Chondrocyte (in vitro differentiated cells): ENCODE measurements at regions not wholly inside any gene's neighbourhood (a gene's known extent, or its start where the extent isn't known, plus 50 kb on each side); places are given as distances from the start of the nearest gene placed in this dataset.
"Not testable (repeated sequence)": the region's sequence is repeated elsewhere in the genome, so short reads cannot be mapped to it uniquely, and the experiment has no call there.

Experiments used
- DNase-seq: peaks from one replicate; pipeline ENCODE4 v3.0.0; 2021; ENCODE audit warnings: mixed read lengths, low spot score
- H3K27ac Mint-ChIP-seq: one replicate; pipeline ENCODE4 v1.8.0; 2021; ENCODE audit warnings: mild to moderate bottlenecking, moderate library complexity, mixed read lengths; ENCODE audit not compliant: unreplicated experiment
- H3K27me3 Mint-ChIP-seq: 2 replicates; pipeline ENCODE4 v1.8.0; 2021; ENCODE audit warnings: low read depth, mixed read lengths
- H3K36me3 Mint-ChIP-seq: 2 replicates; pipeline ENCODE4 v1.8.0; 2021; ENCODE audit warnings: low read depth, mixed read lengths
- H3K4me1 Mint-ChIP-seq: 2 replicates; pipeline ENCODE4 v1.8.0; 2021; ENCODE audit warnings: low read depth, mild to moderate bottlenecking, mixed read lengths
- H3K4me3 Mint-ChIP-seq: one replicate; pipeline ENCODE4 v1.8.0; 2021; ENCODE audit warnings: mild to moderate bottlenecking, moderate library complexity, mixed read lengths; ENCODE audit not compliant: unreplicated experiment
- H3K9me3 Mint-ChIP-seq: 2 replicates; pipeline ENCODE4 v1.8.0; 2021; ENCODE audit warnings: low read depth, mixed read lengths
- TF ChIP-seq, protein P1 (sequence below): fragments of 200-600 bp; sonication (generic); IDR thresholded peaks from 2 replicates; pipeline ENCODE4 v1.5.0; 2021; ENCODE audit warnings: antibody characterized with exemption, mild to moderate bottlenecking, moderate library complexity

- Mint-ChIP-seq H3K27me3 (no peaks in the 10 kb centered on the region), H3K9me3 (no peaks in the 10 kb centered on the region), H3K4me1 (no peaks in the 10 kb centered on the region), H3K27ac (no peak overlapping the region), H3K36me3 (no peaks in the 10 kb centered on the region), H3K4me3 (no peak overlapping the region)
- TF ChIP-seq, protein P1, sequence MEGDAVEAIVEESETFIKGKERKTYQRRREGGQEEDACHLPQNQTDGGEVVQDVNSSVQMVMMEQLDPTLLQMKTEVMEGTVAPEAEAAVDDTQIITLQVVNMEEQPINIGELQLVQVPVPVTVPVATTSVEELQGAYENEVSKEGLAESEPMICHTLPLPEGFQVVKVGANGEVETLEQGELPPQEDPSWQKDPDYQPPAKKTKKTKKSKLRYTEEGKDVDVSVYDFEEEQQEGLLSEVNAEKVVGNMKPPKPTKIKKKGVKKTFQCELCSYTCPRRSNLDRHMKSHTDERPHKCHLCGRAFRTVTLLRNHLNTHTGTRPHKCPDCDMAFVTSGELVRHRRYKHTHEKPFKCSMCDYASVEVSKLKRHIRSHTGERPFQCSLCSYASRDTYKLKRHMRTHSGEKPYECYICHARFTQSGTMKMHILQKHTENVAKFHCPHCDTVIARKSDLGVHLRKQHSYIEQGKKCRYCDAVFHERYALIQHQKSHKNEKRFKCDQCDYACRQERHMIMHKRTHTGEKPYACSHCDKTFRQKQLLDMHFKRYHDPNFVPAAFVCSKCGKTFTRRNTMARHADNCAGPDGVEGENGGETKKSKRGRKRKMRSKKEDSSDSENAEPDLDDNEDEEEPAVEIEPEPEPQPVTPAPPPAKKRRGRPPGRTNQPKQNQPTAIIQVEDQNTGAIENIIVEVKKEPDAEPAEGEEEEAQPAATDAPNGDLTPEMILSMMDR, result no peak
- no peak for DNase-seq
Observed at GRCh38 chr4:59457576-59457975, 1742.5 kb upstream of the ADGRL3 start.

- no peaks in the 10 kb centered on the region for H3K4me1 Mint-ChIP-seq
- H3K4me3 Mint-ChIP-seq, result no peak overlapping the region
- peaks cover 2% of the 10 kb centered on the region for H3K36me3 Mint-ChIP-seq
- no peak overlapping the region for H3K27ac Mint-ChIP-seq
- H3K27me3 Mint-ChIP-seq, result peaks cover 7% of the 10 kb centered on the region
- TF ChIP-seq, protein P1, result no peak
- no peak for DNase-seq
- H3K9me3 Mint-ChIP-seq, result peaks cover 30% of the 10 kb centered on the region
Observed at GRCh38 chr4:59484944-59485343, 1715.2 kb upstream of the ADGRL3 start.

GRCh38 chr4:59500103-59500502 lies 1700.0 kb upstream of the ADGRL3 start:
- H3K27ac Mint-ChIP-seq, result no peak overlapping the region
- TF ChIP-seq, protein P1, result no peak
- no peaks in the 10 kb centered on the region for H3K36me3 Mint-ChIP-seq
- H3K4me1 Mint-ChIP-seq, result no peaks in the 10 kb centered on the region
- H3K9me3 Mint-ChIP-seq, result peaks cover 2% of the 10 kb centered on the region
- no peak for DNase-seq
- no peak overlapping the region for H3K4me3 Mint-ChIP-seq
- H3K27me3 Mint-ChIP-seq, result no peaks in the 10 kb centered on the region

DNA sequence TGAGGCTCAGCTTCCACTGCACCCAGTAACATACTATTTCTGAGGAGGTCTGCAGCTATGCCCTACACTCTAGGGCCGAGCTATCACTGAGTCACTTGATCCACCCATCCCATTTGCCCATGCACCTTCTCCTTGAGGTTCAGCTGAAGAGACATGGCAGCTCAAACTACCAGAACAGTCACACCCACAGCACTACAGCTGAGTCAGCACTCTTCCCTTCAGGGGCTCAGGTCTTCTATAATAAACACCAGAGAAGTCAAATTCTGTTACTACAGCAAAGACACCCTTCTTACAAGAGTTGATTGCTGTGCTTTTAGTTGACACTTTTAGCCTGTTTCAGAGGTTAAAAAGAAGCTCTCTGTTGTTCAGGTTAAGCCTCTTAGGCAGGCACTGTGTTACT lies 1696.4 kb upstream of the ADGRL3 start:
- H3K27ac Mint-ChIP-seq, result no peak overlapping the region
- no peaks in the 10 kb centered on the region for H3K27me3 Mint-ChIP-seq
- no peaks in the 10 kb centered on the region for H3K36me3 Mint-ChIP-seq

DNA sequence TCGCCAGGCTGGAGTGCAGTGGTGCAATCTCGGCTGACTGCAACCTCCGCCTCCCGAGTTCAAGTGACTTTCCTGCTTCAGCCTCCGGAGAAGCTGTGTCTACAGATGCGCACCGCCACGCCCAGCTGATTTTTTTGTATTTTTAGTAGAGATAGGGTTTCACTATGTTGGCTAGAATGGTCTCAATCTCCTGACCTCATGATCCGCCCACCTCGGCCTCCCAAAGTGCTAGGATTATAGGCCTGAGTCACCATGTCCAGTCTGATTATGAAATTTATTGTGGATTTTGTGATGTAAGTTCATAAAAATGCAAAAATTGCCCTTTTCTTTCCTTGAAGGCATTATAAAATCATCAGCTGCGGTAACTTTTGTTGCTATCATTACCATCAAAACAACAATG lies 1688.3 kb upstream of the ADGRL3 start:
- not testable (repeated sequence) for H3K27me3 Mint-ChIP-seq, H3K9me3 Mint-ChIP-seq, H3K36me3 Mint-ChIP-seq, H3K4me3 Mint-ChIP-seq, H3K27ac Mint-ChIP-seq, H3K4me1 Mint-ChIP-seq, DNase-seq

More for the DNA sequence above, 1696.4 kb upstream of the ADGRL3 start:
- no peak for DNase-seq
- Mint-ChIP-seq H3K9me3 (no peaks in the 10 kb centered on the region), H3K4me1 (no peaks in the 10 kb centered on the region), H3K4me3 (no peak overlapping the region)
- TF ChIP-seq, protein P1, result no peak

- TF ChIP-seq, protein P1, result no peak
- no peaks in the 10 kb centered on the region for H3K9me3 Mint-ChIP-seq
- H3K27me3 Mint-ChIP-seq, result peaks cover 13% of the 10 kb centered on the region
- no peaks in the 10 kb centered on the region for H3K4me1 Mint-ChIP-seq
- H3K4me3 Mint-ChIP-seq, result no peak overlapping the region
- peak; percentile 48 for DNase-seq
- H3K27ac Mint-ChIP-seq, result no peak overlapping the region
- no peaks in the 10 kb centered on the region for H3K36me3 Mint-ChIP-seq
Observed at GRCh38 chr4:59517007-59517406, 1683.1 kb upstream of the ADGRL3 start.
